GM21825 (cell line): ENCODE measurements at regions not wholly inside any gene's neighbourhood (a gene's known extent, or its start where the extent isn't known, plus 50 kb on each side); places are given as distances from the start of the nearest gene placed in this dataset.

Experiments used
- ATAC-seq: cut with Tn5 transposase; IDR thresholded peaks from one replicate; pipeline ENCODE4 v1.9.1; 2021; ENCODE audit warnings: mild to moderate bottlenecking, moderate library complexity; ENCODE audit not compliant: unreplicated experiment

GRCh38 chr13:76038920-76039716 lies 403.0 kb downstream of the LMO7 start:
- no peak for ATAC-seq

GRCh38 chr13:76036176-76036575 lies 400.0 kb downstream of the LMO7 start:
- no peak for ATAC-seq

DNA sequence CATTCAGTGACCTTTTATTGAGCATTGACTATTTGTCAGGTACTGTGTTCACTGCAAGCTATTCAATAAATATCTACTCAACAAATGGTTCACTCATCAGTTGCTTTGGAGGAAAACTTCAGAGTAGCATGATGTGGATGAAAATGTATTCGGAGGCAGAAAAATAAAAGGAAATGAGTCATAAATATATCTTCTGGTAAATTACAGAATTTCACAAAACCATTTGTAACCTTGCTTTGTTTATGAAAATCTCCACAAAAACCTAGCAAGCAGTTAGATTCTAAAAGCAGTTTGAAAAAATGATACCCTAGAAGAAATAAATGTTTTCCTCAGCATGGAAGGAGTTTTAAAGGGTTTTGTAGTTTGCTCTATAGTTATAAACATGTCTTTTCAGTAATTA lies 399.6 kb downstream of the LMO7 start:
- ATAC-seq, result no peak

- ATAC-seq, result no peak
Observed at GRCh38 chr13:76029706-76030105, 393.6 kb downstream of the LMO7 start.

- ATAC-seq, result no peak
Observed at GRCh38 chr13:76029088-76029487, 393.0 kb downstream of the LMO7 start.

- ATAC-seq, result no peak
Observed at GRCh38 chr13:76027131-76027530, 391.0 kb downstream of the LMO7 start.

DNA sequence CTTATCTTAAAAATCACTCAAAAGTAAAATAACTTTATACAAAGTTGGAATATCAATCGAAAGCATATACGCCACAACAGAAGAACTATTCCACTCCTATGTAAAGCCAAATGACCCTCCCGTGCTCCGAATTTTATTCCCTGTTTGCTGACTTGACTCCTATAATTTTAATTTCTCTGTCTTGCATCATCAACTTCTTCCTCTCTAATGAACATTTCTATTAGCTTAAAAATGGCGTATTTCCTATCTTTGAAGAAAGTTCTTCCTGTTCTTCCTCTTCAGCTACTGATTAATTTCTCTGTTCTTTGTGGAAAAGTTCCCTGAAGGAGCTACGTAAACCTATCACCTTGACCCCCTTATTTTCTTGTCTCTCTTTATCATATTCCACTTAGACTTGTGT lies 389.3 kb downstream of the LMO7 start:
- ATAC-seq, result no peak

GRCh38 chr13:76024151-76024550 lies 388.0 kb downstream of the LMO7 start:
- no peak for ATAC-seq

- ATAC-seq, result no peak
Observed at GRCh38 chr13:76023652-76024051, 387.5 kb downstream of the LMO7 start.

- no peak for ATAC-seq
Observed at GRCh38 chr13:76020421-76020955, 384.4 kb downstream of the LMO7 start.

DNA sequence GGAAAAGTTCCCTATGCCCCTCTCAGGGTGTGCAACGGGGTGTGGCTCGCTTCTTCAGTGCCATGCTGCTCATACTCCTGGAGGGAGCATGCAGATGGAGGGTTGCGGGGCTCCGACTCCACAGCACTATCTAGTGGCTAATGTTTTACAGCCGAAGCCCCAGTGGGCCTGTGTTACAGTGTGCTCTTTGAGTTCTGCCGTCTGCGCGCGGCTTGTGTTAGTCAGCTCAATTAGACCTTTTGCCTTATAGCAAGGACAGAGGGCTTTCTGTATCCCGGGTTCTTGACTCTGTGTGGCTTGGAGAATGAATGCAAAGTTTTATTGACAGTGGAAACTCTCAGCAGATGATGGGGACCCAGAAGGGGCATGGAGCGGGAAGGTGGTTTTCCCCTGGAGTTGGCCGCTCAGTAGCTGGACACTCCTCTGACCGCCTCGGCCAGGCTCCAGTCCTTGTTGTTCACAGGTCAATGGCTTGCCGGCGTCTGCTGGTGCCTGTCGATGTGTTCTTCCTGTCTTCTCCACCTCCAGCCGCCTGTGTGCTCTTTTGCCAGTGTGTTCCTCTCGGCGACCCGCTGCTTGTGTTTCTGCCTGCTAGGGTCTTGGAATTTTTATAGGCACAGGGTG lies 383.4 kb downstream of the LMO7 start:
- no peak for ATAC-seq

GRCh38 chr13:76017861-76018556 lies 381.9 kb downstream of the LMO7 start:
- ATAC-seq, result no peak

DNA sequence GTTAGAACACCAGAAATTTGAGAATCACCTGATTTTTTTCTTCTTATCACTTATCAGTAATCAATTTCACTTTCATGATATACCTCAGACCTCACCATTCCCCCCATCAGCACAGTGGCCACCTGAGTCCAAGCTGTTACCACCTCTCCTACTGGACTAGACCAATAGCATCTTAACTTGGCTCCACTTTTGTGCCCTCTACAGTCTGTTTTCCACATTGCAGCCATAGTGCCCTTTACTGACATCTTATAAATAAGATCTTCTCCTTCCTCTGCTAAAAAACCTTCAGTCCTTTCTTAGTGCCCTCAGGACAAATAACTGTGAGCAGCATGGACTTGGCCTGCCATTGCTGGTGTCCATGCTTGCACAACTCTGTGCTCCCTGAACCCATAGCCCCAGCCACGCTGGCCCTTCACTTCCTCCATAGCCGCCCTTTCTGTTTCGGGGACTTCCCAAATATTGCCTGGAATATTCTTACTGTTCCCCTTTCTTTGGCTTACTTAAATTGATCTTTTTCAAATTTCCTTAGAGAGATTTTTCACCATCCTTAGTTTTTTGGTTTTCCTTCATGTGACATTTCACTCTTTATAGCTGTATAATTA lies 380.8 kb downstream of the LMO7 start:
- ATAC-seq, result peak; percentile 73

GRCh38 chr13:76014406-76015318 lies 378.5 kb downstream of the LMO7 start:
- ATAC-seq, result no peak

DNA sequence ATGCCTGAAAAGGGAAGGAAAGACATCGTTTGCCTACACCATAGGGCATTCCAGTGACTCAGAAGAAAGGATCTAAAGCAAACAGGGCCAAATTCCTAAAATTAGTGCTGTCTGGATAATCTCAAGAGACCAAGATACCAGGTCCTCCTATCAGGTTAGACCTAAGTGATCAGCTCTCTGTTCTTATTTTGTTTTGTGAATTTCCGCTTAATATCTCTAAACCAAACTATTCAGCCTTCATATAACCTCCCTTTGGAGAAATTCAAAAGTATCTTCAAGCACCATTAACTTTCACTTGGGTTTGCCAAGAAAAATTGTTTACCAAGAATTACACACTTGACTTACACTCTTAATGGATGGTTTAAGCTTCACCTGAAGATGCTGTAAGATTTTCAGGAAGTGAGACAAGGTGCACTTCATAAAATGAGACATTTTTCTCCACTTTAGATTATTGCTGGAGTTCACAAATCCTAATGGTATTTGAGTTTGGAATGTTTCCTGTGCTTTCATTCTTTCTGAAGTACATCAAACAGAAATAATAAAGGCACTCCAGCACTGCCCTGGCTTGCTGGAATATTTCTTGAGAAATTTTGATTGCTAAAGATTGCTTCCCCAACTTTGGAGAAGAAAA lies 376.1 kb downstream of the LMO7 start:
- ATAC-seq, result no peak

- ATAC-seq, result no peak
Observed at GRCh38 chr13:76009267-76009890, 373.2 kb downstream of the LMO7 start.

DNA sequence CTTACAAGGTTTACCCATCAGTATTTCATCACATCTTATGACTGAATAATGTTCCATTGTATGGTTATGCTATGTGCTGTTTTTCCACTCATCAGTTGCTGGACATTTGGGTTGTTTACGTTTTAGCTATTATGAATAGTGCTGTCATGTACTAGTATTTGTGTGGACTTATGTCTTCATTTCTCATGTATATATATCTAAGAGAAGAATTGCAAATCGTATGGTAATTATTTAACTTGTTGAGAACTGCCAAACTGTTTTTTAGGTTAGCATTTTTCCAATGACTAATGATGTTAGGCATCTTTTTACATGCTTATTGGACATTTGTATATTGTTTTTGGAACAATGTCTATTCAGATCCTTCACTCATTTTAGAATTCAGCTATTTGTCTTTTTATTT lies 368.3 kb downstream of the LMO7 start:
- ATAC-seq, result no peak

GRCh38 chr13:76000131-76000530 lies 364.0 kb downstream of the LMO7 start:
- no peak for ATAC-seq

GRCh38 chr13:75996582-75996981 lies 360.5 kb downstream of the LMO7 start:
- ATAC-seq, result no peak
